ENCODE measurements at regions not wholly inside any gene's neighbourhood (a gene's known extent, or its start where the extent isn't known, plus 50 kb on each side); places are given as distances from the start of the nearest gene placed in this dataset.
"Not testable (repeated sequence)": the region's sequence is repeated elsewhere in the genome, so short reads cannot be mapped to it uniquely, and the experiment has no call there.

- no peak for DNase-seq (ENCODE audit: low read depth in 4 of 4, low spot score in 3 of 4)
These were observed 227.7 kb upstream of the TMEM260 start for GRCh38 chr14:56351861-56352260.

GRCh38 chr14:56352999-56353398 is 226.6 kb upstream of the TMEM260 start:
- no peak for DNase-seq (ENCODE audit: low read depth in 4 of 4, low spot score in 3 of 4)

GRCh38 chr14:56357428-56357827 is 222.2 kb upstream of the TMEM260 start:
- DNase-seq (ENCODE audit: low read depth in 4 of 4, low spot score in 3 of 4) = no peak

GRCh38 chr14:56358275-56358674 is 221.3 kb upstream of the TMEM260 start:
- DNase-seq (ENCODE audit: low read depth in 4 of 4, low spot score in 3 of 4) = no peak

GRCh38 chr14:56358851-56359614 is 220.6 kb upstream of the TMEM260 start:
- no peak for DNase-seq (ENCODE audit: low read depth in 4 of 4, low spot score in 3 of 4)

GRCh38 chr14:56365663-56366062 is 213.9 kb upstream of the TMEM260 start:
- DNase-seq (ENCODE audit: low read depth in 4 of 4, low spot score in 3 of 4) = not testable (repeated sequence)

- no peak for DNase-seq (ENCODE audit: low read depth in 4 of 4, low spot score in 3 of 4)
These were observed 212.2 kb upstream of the TMEM260 start for GRCh38 chr14:56367416-56367815.

- no peak for DNase-seq (ENCODE audit: low read depth in 4 of 4, low spot score in 3 of 4)
These were observed 207.9 kb upstream of the TMEM260 start for GRCh38 chr14:56371737-56372136.

- no peak for DNase-seq (ENCODE audit: low read depth in 4 of 4, low spot score in 3 of 4)
These were observed 205.2 kb upstream of the TMEM260 start for GRCh38 chr14:56374421-56374820.

GRCh38 chr14:56378046-56378445 is 201.6 kb upstream of the TMEM260 start:
- no peak for DNase-seq (ENCODE audit: low read depth in 4 of 4, low spot score in 3 of 4)

GRCh38 chr14:56378475-56378877 is 201.1 kb upstream of the TMEM260 start:
- DNase-seq (ENCODE audit: low read depth in 4 of 4, low spot score in 3 of 4) = no peak

GRCh38 chr14:56379956-56380355 is 199.6 kb upstream of the TMEM260 start:
- DNase-seq (ENCODE audit: low read depth in 4 of 4, low spot score in 3 of 4) = no peak

GRCh38 chr14:56386024-56386423 is 193.6 kb upstream of the TMEM260 start:
- no peak for DNase-seq (ENCODE audit: low read depth in 4 of 4, low spot score in 3 of 4)

- DNase-seq (ENCODE audit: low read depth in 4 of 4, low spot score in 3 of 4) = no peak
These were observed 188.7 kb upstream of the TMEM260 start for GRCh38 chr14:56390859-56391258.

GRCh38 chr14:56394826-56395530 is 184.6 kb upstream of the TMEM260 start:
- no peak for DNase-seq (ENCODE audit: low read depth in 4 of 4, low spot score in 3 of 4)

GRCh38 chr14:56400109-56400825 is 179.3 kb upstream of the TMEM260 start:
- no peak for DNase-seq (ENCODE audit: low read depth in 4 of 4, low spot score in 3 of 4)

GRCh38 chr14:56412468-56413434 is 166.8 kb upstream of the TMEM260 start:
- DNase-seq (ENCODE audit: low read depth in 4 of 4, low spot score in 3 of 4) = no peak

- no peak for DNase-seq (ENCODE audit: low read depth in 4 of 4, low spot score in 3 of 4)
These were observed 165.9 kb upstream of the TMEM260 start for GRCh38 chr14:56413721-56414120.

GRCh38 chr14:56414236-56414635 is 165.4 kb upstream of the TMEM260 start:
- no peak for DNase-seq (ENCODE audit: low read depth in 4 of 4, low spot score in 3 of 4)

GRCh38 chr14:56416213-56416612 is 163.4 kb upstream of the TMEM260 start:
- no peak for DNase-seq (ENCODE audit: low read depth in 4 of 4, low spot score in 3 of 4)
